ENCODE measurements at regions not wholly inside any gene's neighbourhood (a gene's known extent, or its start where the extent isn't known, plus 50 kb on each side); places are given as distances from the start of the nearest gene placed in this dataset.

DNA sequence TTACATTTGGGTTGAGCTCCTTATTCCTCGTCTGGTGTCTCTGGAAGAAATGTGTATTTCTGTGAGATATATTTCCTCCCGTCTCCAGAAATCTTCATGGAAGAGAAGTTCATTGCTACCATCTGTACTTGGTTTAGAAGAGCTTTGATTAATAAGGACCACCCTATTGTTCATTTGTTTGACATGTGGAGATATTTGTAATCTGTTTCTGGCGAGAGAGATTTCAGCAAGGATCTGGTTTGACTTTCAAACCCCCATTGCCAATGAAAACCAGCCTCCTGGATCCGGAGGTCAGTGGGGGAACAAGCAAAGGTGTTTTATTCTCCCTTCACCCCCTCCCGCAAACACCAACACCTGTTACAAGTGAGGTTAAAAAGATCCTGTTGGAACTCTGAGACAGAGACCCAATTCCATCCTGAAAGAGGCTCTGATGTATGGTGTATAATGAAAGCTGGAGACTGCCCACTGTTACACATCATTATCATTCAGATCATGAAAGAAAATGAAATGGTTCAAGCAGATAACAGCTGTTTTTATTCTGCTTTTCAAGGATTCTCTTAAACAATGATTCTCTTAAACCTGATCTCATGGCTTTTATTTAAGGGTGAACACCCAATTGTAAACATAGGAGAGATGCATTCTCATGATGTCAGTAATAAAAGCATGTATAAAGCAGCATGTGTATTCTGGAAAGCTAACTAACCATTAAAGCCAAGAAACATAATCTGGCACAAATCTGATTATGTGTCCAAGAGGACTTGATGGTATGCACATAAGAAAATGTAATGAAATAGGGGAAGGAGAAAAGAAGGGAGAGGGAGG, 393.5 kb upstream of the ADGRL2 start:
- DNase-seq = no peak
- no peaks in the 10 kb centered on the region for H3K36me3 Mint-ChIP-seq
- no peaks in the 10 kb centered on the region for H3K4me1 Mint-ChIP-seq
- H3K27ac Mint-ChIP-seq = no peak overlapping the region
- no peaks in the 10 kb centered on the region for H3K27me3 Mint-ChIP-seq (ENCODE audit: low read depth in 3 of 3)
- no peak overlapping the region for H3K4me3 Mint-ChIP-seq
- H3K9me3 Mint-ChIP-seq = peaks cover 3 to 42% (median 13%) of the 10 kb centered on the region in 6 donors

DNA sequence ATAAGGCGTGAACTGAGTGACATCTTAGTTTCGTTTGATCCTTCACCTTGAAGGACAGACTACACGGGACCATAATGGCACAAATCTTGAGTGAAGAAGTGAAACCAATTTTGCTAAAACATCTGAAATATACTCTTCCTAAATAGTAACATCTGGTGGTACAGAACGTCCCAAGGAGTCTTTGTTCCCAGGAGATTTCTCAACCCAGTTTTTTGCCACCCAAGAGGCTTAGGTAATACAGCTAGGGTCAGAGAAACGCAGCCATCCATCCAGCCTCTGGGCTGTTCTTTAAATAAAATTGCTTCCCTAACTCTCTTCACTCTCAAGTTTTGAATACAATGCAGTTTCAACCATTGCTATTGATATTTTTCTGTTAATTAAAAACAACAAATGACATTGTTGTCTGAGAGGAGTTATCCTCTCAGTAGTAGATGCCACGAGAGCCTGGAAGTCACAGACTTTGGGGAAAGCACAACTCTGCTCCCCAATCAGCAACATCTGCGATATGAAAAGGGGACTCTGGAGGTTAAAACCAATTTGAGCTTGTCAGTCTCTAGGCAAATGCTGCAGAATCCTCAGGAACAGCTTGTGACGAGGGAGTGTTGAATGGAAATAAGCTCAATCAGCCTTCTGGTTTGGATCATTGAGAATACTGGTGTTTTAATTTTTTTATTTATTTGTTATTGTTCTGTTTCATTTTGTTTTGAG, 394.3 kb upstream of the ADGRL2 start:
- Mint-ChIP-seq H3K4me3 (no peak overlapping the region), H3K9me3 (peaks cover 7 to 46% (median 16%) of the 10 kb centered on the region in 6 donors)

DNA sequence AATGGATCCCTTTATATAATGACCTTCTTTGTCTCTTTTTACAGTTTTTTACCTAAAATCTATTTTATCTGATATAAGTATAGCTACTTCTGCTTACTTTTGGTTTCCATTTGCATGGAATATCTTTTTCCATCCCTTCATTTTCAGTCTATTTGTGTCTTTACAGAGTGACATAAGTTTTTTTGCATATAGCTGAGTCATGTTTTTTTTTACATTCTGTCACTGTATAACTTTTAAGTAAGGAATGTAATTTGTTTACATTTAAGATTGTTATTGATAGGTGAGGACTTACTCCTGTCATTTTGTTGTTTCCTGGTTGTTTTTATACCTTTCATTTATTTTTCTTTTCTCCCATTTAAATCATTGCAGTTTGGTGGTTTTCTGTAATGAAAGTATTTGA, 402.7 kb upstream of the ADGRL2 start:
- peaks cover 0 to 4% (median 0%) of the 10 kb centered on the region in 3 donors for H3K36me3 Mint-ChIP-seq
- H3K4me3 Mint-ChIP-seq = no peak overlapping the region
- H3K4me1 Mint-ChIP-seq = no peaks in the 10 kb centered on the region
- H3K27me3 Mint-ChIP-seq (ENCODE audit: low read depth in 3 of 3) = no peaks in the 10 kb centered on the region
- no peak overlapping the region for H3K27ac Mint-ChIP-seq
- DNase-seq = no peak
- peaks cover 22 to 68% (median 29%) of the 10 kb centered on the region in 6 donors for H3K9me3 Mint-ChIP-seq

More for the DNA sequence above, 394.3 kb upstream of the ADGRL2 start:
- DNase-seq = no peak
- Mint-ChIP-seq H3K4me1 (no peaks in the 10 kb centered on the region), H3K27ac (no peak overlapping the region), H3K27me3 (ENCODE audit: low read depth in 3 of 3) (no peaks in the 10 kb centered on the region), H3K36me3 (no peaks in the 10 kb centered on the region)

DNA sequence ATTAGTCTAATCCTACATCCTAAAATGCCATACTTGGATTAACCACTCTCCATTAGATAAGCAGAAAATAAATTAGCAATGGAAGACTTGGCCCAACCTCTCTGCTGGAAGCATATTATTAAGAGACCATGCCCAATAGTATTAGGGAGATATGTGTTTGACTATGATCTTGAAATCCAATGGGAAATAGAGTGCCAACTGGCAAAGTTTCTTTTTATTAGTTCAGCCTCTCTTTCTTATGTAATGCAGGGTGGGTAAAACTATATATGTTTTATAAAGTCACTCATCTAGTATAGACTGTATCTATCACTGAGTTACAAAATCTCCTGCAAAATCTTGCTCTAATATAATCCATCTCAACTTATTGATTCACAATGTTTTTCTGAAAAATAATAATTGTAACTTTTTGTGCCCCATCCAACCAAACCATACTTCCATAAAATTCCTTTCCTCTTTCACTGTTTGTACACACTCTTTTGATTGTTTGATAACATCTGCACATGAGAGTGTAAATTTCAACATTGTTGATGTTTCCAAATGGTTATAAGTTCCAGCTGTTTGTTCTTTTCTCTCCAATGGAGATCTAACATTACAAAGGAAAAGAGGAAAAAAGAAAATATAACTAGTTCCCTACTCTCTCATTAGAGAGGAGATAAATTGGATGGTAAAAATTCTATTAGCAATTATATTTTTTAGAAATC, 408.1 kb upstream of the ADGRL2 start:
- Mint-ChIP-seq H3K4me3 (no peak overlapping the region), H3K27me3 (ENCODE audit: low read depth in 3 of 3) (peaks cover 0 to 2% (median 0%) of the 10 kb centered on the region in 3 donors), H3K36me3 (no peaks in the 10 kb centered on the region), H3K4me1 (no peaks in the 10 kb centered on the region), H3K9me3 (peaks cover 13 to 66% (median 18%) of the 10 kb centered on the region in 6 donors), H3K27ac (no peak overlapping the region)
- DNase-seq = no peak

DNA sequence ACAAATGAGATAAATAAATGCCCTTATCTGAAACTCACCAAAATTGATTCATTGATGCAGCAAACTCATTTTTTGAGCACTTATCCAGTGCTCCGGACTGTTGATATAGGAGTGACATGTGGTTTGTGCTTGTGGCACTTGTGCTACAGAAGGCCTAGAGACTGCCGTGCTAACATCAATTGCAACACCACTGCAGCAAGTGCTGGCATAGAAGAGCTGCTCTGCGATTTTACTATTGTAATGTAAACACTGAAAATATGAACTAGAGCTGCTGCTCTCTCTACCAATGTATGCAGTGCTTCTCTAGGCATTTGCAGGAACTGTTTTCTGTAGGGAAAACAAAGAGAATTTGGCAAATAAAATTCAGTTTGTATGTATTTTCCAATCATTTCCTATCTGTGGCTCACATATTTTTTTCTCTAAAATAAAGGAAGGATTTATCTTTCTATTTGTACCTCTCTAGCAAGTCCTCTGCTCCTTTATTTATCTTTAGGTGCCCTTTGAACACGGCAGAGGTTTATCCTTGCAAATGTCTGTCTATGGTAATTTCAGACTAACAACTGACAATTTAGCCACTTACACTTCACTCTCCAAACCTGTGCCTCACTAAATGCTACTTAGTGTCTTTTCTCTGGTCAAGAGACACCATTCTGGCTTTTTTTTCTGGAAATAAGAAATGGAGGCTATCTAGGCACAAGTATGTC, 409.5 kb upstream of the ADGRL2 start:
- H3K36me3 Mint-ChIP-seq = no peaks in the 10 kb centered on the region
- no peak overlapping the region for H3K4me3 Mint-ChIP-seq
- DNase-seq = no peak
- H3K27me3 Mint-ChIP-seq (ENCODE audit: low read depth in 3 of 3) = peaks cover 0 to 2% (median 0%) of the 10 kb centered on the region in 3 donors
- H3K4me1 Mint-ChIP-seq = no peaks in the 10 kb centered on the region
- peaks cover 6 to 60% (median 18%) of the 10 kb centered on the region in 6 donors for H3K9me3 Mint-ChIP-seq
- H3K27ac Mint-ChIP-seq = no peak overlapping the region

DNA sequence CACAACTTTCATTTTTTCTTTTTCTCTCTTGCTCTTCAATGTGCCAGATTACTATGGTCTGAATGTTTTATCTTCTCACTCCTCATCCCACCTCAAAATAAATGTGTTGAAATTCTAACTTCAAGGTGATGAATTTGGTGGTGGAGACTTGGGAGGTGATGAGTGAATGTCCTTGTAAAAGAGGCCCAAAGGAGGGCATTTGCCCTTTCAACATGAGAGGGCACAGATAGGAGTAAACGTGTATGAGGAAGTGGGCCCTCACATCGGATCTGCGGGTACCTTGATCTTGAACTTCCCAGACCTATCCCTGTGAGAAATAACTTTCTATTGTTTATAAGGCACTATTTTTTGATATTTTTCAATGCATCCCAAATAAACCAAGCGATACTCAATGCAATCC, 412.3 kb upstream of the ADGRL2 start:
- Mint-ChIP-seq H3K9me3 (peaks cover 2 to 57% (median 14%) of the 10 kb centered on the region in 6 donors), H3K4me3 (no peak overlapping the region), H3K27me3 (ENCODE audit: low read depth in 3 of 3) (peaks cover 0 to 2% (median 0%) of the 10 kb centered on the region in 3 donors), H3K27ac (no peak overlapping the region), H3K4me1 (no peaks in the 10 kb centered on the region), H3K36me3 (no peaks in the 10 kb centered on the region)
- DNase-seq = no peak

DNA sequence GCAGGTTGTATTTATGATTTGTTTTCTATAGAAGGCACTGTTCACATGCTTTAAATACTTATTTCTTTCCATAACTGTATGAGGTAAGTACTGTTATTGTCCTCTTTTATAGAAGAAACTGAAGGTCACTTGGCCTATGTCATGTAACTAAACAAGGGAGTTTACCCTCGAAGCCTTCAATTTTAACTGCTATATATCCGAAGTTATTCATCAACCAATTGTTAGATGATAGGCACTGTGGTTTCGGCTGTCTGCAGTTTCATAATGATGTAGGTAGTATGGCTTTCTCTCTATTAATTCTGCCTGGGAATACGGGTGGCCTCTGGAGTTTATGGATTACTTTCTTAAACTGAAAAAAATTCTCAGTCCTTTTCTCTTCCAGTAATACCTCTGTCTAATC, 413.3 kb upstream of the ADGRL2 start:
- Mint-ChIP-seq H3K27me3 (ENCODE audit: low read depth in 3 of 3) (peaks cover 0 to 2% (median 0%) of the 10 kb centered on the region in 3 donors), H3K4me3 (no peak overlapping the region), H3K27ac (no peak overlapping the region), H3K36me3 (no peaks in the 10 kb centered on the region), H3K9me3 (peaks cover 3 to 52% (median 14%) of the 10 kb centered on the region in 6 donors), H3K4me1 (no peaks in the 10 kb centered on the region)
- no peak for DNase-seq

DNA sequence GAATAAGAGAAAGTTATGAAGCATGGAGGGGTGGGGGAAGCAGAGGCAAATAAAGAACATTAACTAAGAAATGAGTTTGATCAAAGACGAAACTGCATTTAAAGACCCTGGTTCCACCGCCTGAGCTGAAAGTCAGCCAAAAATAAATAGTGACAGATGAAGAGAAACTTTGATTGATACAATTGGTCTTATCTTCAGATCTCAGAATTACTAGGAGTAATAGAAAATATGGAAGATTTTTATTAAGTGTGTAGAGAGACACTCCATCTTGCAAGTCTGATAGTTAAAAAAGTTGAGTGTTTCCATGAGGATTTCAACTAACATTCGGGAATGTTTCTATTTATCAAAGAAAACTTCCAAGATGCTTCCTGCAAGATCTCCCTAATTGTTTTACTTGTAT, 418.2 kb upstream of the ADGRL2 start:
- DNase-seq = no peak
- peaks cover 2 to 44% (median 13%) of the 10 kb centered on the region in 6 donors for H3K9me3 Mint-ChIP-seq
- H3K4me3 Mint-ChIP-seq = no peak overlapping the region
- H3K4me1 Mint-ChIP-seq = no peaks in the 10 kb centered on the region
- peaks cover 0 to 3% (median 0%) of the 10 kb centered on the region in 3 donors for H3K36me3 Mint-ChIP-seq
- H3K27me3 Mint-ChIP-seq (ENCODE audit: low read depth in 3 of 3) = peaks cover 0 to 2% (median 0%) of the 10 kb centered on the region in 3 donors
- no peak overlapping the region for H3K27ac Mint-ChIP-seq

DNA sequence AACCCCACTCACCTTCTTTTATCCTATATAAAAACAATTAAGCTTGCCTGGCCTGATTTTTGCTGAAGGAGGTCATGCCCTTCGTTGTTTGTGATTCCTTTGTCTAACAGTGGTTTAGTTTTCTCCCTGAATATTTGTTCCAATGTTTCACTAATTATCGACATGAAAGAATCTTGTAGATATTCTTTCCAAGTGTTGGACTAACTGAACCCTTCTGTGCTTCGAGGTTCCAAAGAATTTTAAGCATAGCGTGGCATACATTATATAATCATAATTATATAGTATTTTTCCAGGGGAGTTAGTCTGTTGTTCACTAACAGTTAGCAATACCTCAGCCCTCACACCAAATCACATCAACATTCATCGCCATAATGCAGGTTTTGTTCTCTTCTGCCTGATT, 418.9 kb upstream of the ADGRL2 start:
- H3K4me1 Mint-ChIP-seq = no peaks in the 10 kb centered on the region
- peaks cover 5 to 47% (median 15%) of the 10 kb centered on the region in 6 donors for H3K9me3 Mint-ChIP-seq
- no peak overlapping the region for H3K4me3 Mint-ChIP-seq
- no peak for DNase-seq
- H3K27ac Mint-ChIP-seq = no peak overlapping the region
- H3K27me3 Mint-ChIP-seq (ENCODE audit: low read depth in 3 of 3) = peaks cover 0 to 2% (median 0%) of the 10 kb centered on the region in 3 donors
- H3K36me3 Mint-ChIP-seq = peaks cover 0 to 3% (median 0%) of the 10 kb centered on the region in 3 donors

DNA sequence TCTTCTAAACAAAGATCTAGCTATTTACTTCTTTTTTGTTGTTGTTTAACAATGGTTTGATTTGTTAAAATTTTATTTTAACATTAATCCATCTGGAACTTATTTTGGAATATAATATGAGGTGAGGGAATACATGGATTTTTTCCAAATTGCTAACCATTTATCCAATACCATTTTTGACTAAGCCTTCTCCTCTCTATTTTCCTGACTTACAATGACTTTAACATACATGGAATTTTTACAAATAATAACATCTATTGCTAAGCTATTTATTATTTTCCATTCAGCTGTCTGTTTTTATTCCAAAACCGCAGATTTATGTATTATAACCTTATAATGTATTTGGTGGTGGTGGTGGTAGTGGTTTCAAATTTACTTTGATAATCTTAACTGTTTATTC, 420.3 kb upstream of the ADGRL2 start:
- H3K27ac Mint-ChIP-seq = no peak overlapping the region
- no peak for DNase-seq
- H3K4me3 Mint-ChIP-seq = no peak overlapping the region
- no peaks in the 10 kb centered on the region for H3K4me1 Mint-ChIP-seq
- peaks cover 0 to 3% (median 0%) of the 10 kb centered on the region in 3 donors for H3K36me3 Mint-ChIP-seq
- H3K9me3 Mint-ChIP-seq = peaks cover 7 to 44% (median 15%) of the 10 kb centered on the region in 6 donors
- H3K27me3 Mint-ChIP-seq (ENCODE audit: low read depth in 3 of 3) = peaks cover 0 to 2% (median 0%) of the 10 kb centered on the region in 3 donors

DNA sequence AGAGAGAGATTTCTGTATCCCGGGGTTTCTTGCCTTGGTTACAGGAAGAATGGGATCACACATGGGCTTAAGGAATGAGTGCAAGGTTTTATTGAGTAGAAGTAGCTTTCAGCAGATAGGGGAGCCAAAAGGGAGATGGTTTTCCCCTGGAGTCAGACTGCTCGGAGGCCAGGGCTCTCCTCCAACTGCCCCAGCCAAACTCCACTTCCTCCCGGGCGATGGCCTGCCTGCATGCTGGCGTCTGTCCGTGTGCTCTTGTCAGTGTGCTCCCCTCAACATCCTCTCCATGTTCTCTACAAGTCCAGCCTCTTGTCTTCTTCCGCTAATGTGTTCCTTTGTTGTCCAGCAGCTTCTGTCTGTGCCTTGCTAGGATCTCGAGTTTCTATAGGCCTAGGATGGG, 421.3 kb upstream of the ADGRL2 start:
- Mint-ChIP-seq H3K27me3 (ENCODE audit: low read depth in 3 of 3) (peaks cover 0 to 2% (median 0%) of the 10 kb centered on the region in 3 donors), H3K4me3 (no peak overlapping the region), H3K27ac (no peak overlapping the region), H3K9me3 (peaks cover 7 to 44% (median 16%) of the 10 kb centered on the region in 6 donors), H3K4me1 (no peaks in the 10 kb centered on the region), H3K36me3 (peaks cover 0 to 3% (median 0%) of the 10 kb centered on the region in 3 donors)
- DNase-seq = no peak

DNA sequence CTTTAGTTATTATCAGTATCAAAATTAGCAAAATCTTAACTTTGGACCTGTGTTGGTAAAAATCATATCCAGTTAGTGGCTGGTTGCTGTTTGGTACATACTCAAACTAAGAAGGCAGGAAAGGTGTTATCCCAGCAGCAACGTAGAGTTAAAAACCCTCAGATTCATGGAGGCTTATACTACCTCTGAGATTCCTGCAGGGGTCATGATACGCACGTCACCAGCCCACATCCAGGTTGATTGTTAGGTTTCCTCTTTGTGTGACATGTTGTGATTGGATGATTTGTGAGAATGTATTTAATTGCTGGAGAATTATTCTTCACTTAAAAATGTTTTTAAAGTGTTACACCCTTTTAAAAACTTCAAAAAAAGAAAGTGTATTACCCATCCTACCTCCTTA, 423.3 kb upstream of the ADGRL2 start:
- H3K4me3 Mint-ChIP-seq = no peak overlapping the region
- peaks cover 0 to 3% (median 0%) of the 10 kb centered on the region in 3 donors for H3K36me3 Mint-ChIP-seq
- peaks cover 0 to 2% (median 0%) of the 10 kb centered on the region in 3 donors for H3K27me3 Mint-ChIP-seq (ENCODE audit: low read depth in 3 of 3)
- DNase-seq = no peak
- no peak overlapping the region for H3K27ac Mint-ChIP-seq
- peaks cover 7 to 47% (median 15%) of the 10 kb centered on the region in 6 donors for H3K9me3 Mint-ChIP-seq
- no peaks in the 10 kb centered on the region for H3K4me1 Mint-ChIP-seq

DNA sequence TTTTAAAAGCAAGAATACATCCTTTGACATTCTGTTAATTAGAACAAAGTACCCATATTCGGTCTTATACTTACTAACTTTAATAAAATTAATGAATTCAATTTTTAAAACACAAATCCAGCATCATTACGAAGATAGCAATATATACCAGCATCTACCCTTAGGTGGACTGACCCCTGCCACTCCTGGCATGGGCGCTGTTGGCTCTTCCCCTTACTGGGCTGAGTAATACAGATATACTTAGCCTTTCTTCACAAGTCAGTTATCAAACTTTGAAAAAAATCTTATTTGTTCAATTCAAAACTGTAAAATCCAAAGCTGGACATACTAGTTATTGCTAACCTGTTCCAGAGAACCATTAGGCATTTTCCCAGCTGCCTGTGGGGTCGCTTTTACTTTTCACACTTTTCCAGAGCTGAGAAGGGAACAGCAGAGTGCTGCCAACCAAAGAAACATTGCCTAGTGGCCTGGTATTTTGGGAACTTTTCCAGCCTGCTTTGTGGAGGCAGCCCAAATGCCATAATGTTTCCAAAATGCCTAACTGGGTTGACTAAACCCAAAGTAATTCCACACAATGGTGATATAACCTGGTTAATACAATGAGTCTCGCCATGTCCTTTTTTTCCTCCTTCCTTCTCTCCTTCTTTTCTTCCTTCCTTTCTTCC, 424.7 kb upstream of the ADGRL2 start:
- no peak overlapping the region for H3K4me3 Mint-ChIP-seq
- peaks cover 0 to 3% (median 0%) of the 10 kb centered on the region in 3 donors for H3K36me3 Mint-ChIP-seq
- H3K4me1 Mint-ChIP-seq = no peaks in the 10 kb centered on the region
- H3K9me3 Mint-ChIP-seq = peaks cover 6 to 38% (median 12%) of the 10 kb centered on the region in 6 donors
- no peak overlapping the region for H3K27ac Mint-ChIP-seq
- H3K27me3 Mint-ChIP-seq (ENCODE audit: low read depth in 3 of 3) = no peaks in the 10 kb centered on the region
- DNase-seq = no peak
